CD4-positive, alpha-beta T cell treated with Interleukin-10 for 1 hour (primary cell): ENCODE measurements at regions not wholly inside any gene's neighbourhood (a gene's known extent, or its start where the extent isn't known, plus 50 kb on each side); places are given as distances from the start of the nearest gene placed in this dataset.
"Not testable (repeated sequence)": the region's sequence is repeated elsewhere in the genome, so short reads cannot be mapped to it uniquely, and the experiment has no call there.

Source experiments
- DNase-seq: peaks from one replicate; pipeline ENCODE4 v3.0.0-alpha.2; 2020

DNA sequence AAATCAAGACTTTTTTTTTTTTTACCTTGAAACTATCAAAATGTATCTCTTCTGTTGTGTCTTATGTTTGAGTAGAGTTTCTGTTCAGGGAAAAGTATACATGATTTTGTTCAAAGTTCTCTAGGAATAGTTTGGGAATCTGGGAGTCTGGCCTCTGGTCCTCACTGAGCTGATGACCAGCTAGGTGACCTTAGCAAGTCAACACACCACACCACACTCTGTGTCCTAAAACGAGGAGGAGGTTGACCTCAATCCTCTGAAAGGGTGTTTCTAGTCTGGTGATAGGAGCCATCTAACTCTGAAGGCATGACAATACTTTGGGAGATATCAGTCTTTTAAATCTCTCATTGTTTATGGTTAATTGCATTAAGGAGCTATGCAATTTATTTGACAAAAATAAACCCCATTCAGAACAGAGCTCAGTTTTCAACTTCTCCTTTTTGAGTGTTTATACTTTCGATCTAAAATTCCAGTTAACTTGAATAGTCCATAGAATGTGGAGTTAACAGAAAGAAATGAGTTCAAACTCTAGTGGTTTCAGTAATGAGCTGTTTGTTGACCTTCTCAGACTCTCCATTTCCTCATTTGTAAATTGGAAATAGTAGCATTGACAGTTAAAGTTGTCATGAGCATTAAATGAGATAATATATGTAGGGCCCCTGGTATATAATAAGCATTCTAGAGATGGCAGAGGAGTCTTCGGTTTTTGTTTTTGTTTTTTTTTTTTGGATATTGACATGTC is 112.2 kb upstream of the LRRN1 start:
- DNase-seq: no peak

DNA sequence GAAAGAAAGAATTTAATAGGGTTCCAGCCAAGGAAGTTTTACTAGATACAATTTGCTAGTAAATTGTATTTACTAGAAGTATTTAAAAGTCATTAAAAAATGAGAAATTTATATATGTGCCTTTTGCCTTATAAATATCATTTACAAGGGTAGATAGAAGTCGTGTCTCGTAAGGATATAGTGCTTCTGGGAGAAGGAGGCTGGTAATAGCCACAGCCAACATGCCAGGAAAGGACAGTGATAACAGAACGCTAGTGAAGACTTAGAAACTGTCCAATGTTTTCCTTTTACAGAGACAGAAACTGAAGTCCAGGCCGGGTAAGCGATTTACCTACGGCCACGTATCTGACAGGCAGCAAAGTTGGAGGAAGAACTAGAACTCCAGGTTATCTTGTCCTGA is 113.5 kb upstream of the LRRN1 start:
- DNase-seq: no peak

DNA sequence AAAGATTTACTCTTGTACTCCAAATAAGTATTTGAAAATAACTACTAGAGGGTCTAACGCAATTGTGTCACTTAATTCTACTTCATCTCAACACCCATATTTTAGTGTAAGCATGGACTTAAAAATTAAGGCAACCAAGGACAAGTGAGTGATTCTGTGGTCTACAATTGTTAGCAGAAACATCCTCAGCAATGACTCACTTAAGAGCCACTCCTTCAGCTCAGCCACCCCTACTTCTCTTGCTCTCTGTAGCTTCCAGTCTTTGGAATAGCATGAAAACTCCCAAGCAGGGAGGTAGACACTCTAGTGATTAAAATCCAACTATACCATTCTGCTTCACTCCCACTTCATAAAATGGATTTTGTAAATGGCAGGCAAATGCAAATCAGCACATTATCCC is 116.0 kb upstream of the LRRN1 start:
- no peak for DNase-seq

DNA sequence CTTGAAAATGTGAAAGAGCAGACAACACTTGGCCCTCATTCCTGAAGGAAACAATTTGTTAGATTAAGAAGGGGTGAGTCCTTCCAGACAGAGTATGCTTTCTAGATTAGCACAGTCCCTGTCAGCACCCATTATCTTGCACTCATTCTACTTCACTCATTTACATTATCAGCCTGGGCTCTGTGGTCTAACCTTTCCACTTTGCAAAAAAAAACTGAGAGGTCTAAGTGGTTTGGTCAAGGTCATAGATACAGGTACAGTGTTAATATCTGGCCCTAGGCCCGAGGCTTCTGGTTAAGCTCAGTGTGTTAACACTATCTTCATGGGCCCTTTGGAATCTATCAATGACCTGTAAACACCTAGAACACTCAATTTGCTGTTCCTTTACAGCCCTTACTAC is 123.4 kb upstream of the LRRN1 start:
- DNase-seq: no peak

DNA sequence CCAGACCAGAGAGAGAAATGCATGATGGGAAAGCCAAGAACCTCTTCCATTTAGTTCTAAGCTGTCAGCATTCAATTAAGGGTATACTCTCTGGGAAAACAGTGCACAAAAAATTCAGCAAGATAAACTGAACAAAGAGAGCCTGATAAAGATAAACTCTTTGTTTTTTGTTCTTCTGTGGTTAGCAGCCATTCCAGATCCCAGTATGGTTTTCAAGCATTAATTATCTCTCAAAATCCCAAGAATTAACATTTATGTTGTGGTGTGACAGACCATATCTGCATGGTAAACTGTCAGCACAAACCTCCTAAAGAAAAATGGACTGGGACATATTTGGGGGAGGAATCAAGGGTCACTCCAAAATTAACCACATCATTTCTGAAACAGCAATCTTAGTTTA is 124.0 kb upstream of the LRRN1 start:
- no peak for DNase-seq

DNA sequence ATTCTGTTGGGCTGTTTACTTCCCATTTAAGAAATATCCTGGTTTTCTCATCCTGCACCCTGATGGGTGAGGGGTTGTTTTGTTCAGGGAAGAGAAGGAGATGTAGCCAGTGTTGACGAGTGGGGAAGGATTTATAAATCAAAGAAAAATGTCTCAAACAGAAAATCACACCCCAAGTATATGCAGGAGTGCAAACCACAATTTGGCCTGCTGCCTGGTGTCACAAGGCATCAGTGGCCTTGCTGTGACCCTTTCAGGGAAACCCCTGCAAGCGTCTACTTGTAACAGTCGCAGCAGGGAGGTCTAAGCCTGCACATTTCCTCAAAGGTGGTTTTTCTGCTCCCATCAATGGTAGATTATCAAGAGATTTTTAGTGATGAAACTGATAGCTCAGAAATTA is 132.6 kb upstream of the LRRN1 start:
- no peak for DNase-seq

DNA sequence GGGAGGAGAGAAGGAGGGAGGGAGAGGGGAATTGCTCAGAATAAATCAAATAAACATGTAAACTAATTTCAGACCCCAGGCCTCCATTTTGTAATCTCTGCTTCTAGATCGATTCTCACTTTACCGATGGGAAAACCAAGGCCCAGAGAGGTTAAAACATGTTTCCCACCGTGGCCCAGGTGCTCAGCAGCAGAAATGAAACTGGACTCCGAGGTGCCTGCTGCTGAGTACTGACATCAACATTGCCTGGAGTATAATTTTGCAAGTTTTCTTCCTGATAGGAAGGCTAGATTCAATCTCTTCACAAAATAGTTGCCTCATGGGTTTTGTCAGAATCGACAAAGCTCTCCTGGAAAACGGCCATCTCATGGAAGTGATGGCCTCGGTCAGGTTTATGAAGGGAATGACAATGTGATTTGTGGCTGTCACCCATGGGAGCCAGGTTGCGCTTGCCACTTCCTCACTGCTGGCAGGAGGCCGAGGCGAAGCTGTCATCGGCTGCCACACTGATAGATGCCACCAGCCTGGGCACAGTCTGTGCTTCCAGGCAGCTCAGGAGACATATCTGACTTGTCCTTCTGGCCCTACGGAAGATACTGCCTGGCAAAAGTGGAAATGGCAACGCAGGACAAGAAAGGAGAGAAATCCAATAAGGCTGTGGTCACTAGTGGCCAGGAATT is 133.1 kb upstream of the LRRN1 start:
- DNase-seq: no peak

DNA sequence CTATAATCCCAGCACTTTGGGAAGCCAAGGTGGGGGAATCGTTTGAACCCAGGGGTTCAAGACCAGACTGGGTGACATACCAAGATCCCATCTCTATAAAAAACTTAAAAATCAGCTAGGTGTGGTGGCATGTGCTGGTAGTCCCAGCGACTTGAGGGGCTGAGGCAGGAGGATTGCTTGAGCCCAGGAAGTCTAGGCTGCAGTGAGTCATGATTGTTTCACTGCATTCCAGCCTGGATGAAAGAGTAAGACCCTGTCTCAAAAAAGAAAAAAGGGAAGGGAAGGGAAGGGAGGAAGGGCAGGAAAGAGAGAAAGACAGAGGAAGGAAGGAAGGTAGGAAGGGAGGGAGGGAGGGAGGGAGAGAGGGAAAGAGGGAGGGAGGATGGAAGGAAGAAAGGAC is 133.7 kb upstream of the LRRN1 start:
- no peak for DNase-seq

DNA sequence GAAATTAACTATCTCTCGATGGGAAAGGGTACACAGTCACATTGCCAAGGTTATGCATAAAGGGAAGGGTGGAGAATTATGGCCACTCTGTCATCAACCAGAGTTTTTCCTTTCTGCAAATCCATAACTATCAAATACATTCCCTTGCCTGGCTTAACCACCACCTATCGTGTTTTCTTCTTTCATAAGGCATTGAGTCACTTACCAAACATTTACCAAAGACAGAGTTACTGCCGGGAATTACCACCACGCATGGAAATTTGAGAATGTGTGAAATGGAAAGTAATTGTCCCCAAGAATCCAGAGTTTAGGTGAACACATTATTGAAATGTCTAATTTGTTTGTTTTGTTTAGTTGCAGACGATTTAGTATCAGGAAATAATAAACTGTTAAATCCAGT is 134.3 kb upstream of the LRRN1 start:
- no peak for DNase-seq

DNA sequence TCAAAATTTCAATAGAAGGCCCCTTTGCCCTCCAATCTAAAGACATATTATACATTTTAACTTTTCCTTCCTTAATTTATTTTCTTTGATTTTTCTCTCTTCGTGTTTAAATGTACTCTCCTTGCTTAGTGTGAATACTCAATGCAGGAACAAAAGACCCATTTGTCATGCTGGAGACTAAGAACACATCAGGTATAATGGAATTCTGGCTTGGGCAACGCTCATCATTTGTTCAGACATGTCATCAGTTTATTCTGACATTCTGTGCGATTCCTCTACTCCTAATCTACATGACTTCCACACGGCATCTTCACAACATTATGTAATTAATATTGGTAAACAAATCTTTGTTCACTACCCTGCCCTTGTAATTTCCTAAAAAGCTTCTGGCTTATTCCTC is 136.6 kb upstream of the LRRN1 start:
- no peak for DNase-seq

DNA sequence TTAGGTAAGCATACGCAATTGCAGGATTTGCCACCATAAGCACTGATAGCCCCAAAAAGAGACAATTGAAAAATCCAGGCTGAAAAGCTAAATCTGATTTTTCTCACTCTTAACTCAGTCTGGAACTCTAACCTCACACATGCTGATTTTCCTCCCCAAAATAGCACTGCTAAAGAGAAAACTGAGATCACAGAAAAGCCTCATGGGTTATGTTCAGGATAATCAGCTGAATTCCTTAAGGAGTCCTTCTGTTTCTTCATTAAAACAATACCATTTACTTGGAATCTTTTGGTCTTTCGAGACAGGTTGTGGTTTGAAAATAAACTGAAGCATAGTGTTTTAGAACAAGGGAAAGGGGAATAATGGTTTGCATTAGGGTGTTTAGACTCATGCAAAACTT is 144.3 kb upstream of the LRRN1 start:
- no peak for DNase-seq

DNA sequence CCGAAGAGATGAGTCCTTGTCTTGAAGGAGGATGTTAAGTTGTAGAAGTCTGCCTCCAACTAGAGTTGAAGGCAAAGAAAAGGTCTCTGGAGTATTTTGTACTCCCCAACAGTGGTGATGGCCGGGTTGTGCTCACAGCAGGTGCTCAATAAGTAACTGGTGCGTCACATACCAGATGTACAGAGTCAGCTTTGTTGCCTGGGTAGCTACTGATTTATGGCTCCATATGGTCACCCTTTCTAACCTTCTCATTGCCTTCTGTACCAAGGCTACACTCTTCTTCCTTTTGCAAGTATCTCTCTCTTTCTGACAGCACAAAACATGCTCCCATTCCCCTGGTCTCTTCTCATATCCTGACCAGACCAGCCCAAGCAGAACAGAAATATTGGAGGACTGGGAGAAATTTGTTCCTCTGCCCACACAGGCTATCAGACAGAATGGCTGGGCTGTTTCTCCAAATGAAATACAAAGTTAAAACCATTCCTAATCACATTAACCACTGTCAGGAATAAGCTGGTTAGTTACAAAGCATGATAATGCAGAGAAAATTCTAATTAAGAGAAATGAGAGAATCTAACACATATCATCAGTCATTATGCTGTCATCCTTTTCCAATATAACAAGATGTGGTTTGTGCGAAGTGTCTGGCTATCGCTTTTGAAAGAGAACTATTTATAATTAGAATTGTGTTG is 150.1 kb upstream of the LRRN1 start:
- DNase-seq: no peak

DNA sequence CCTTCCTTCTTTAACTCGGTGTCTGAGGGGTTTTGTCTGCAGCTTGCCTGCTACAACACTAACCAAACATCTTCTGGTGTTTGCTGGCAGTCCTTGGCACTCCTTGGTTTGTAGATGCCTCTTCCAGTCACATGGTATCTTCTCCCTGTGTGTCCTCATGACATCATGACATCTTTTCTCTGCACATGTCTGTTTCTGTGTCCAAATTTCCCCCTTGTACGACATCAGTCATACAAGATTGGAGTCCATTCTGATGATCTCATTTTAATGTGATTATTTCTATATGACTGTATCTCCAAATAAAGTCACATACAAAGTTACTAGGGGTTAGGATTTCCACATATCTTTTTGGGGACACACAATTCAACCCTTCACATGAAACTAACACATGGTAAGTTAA is 152.3 kb upstream of the LRRN1 start:
- no peak for DNase-seq

DNA sequence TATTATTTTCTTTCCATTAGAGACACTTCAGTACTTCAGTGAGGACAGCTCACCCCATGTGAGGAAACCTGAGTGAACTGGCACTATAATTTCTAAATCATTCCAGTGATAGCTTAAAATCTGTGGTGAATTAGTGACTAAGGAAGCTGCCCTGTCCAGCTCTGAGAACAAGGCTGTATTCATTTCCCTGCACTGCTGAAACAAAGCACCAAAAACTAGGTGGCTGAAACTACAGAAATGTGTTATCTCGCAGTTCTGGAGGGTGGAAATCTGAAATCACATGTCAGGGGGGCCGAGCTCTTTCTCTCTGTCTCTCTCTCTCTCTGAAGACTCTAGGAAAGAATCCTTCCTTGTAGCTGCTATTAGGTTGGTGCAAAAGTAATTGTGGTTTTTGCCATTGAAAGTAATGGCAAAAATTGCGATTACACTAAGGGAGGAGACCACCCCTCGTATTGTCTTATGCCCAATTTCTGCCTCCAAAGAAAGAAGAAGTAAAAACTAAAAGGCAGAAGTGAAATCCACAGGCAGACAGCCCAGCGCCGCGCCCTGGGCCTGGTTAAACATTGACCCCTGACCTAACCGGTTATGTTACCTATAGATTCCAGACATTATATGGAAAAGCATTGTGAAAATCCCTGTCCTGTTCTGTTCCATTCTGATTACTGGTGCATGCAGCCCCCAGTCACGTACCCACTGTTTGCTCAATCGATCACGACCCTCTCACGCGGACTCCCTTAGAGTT is 153.0 kb upstream of the LRRN1 start:
- not testable (repeated sequence) for DNase-seq

DNA sequence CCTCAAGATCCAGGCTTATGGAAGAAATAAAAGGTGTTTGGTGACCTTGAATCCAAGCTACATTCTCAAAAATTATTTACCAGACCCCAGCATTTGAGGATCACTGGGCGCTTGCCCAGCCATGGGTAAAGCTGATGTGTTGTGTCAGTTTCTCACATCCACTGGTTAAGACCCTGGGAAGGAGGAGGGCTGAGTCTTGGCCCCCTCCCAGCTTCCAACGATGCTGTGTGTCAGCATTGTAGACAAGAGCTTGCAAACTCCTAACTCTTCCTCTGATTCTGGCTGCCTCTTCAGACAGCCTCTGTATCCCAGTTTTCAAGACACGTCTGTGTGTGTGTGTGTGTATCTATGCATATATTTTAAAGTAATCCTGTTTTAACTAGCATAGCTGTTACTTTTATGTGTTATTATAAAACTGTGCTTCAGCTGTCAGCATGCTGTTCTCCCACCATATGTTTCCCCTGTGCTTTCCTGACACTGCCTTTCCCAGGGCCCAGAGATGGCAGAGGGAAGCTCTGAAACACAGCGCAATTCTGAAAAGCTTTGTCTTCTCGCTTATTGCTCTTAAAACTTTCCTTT is 157.3 kb upstream of the LRRN1 start:
- DNase-seq: no peak

DNA sequence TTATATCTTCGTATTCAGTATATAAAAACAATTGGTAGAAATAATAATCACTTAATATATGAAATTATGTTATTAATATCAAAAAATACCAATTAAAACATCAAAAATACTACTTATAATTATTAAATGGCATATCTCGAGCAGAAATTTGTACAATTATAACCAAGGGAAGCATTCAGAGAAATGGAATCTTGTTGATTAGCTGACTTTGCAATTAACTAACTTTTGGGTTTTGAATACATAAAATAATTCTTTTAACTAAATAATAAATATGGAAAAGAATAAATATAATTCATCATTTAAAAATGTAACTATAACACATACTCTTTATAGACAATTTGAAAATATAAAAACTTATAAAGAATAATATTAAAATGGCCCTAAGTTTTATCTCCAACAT is 160.2 kb upstream of the LRRN1 start:
- DNase-seq: no peak

DNA sequence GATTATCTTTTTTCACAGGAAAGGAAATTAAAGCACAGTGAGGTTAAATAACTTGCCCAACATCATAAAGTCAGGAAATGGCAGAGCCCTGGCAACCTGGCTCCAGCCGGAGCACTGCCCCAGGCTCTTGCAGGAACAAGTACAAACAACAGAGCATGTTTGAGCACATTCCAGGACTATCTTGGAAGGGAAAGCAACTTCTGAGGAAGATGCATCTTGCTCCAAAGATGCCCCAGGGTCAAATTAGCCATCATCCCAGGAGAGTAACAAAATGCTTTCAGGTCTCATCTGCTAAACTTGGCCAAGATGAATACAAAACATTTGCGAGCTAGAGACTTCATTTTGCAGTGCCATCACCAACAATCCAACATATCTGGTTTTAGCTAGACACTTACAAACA is 162.4 kb upstream of the LRRN1 start:
- DNase-seq: no peak

DNA sequence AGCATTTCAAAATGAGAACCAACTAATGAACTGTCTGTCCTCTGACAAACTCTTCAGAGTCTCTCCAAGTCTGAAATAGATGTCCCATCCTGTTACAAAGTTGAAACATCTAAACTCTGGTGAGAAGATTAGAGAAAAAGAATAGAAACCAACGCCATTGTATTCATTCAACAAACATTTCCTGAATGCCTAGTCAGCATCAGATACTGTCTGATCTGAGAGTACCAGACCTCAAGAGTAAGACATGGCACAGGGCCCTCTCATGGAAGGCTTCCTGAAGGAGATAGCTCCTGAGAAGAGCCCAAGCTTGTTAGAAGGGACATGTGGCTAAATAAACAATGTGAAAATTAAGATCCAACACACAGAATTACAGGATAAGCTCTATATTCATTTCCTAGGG is 164.1 kb upstream of the LRRN1 start:
- no peak for DNase-seq

DNA sequence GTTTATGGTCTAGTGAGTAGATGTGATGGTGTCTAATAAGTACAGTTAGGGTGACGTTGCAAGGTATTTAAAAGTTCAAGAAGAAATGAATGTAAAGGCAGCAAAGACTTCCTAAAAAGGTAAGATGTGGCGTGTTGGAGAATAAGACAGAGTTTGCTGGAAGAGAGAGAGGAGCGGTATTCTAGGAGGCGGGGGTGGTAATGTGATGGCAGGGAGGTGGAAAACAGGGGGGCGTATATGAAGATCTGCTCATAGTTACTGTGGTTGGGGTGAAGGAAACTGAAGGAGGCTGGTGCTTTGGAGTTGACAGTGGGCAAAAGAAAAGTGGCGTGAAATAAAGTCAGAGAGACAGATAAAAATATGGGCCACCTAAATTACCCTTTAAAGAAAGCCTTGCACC is 164.9 kb upstream of the LRRN1 start:
- no peak for DNase-seq

DNA sequence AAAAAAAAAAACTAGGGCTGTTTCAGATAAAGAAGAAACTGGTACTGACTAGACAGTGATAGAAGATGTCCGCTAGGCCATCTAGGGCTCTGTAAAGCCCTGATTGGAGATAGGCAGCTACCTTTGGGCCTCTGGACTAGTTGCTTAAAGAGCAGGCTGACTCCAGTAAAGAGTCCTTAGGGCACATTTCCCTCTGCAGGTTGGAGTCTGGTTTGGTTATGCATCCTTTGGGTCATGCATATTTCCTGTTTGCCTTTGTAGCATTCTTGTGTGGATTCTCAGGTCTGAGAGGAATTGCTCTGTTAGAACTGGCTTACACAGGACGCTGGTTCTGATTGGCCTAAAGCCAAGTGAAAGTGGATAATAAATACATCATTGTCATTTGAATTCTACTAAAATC is 165.5 kb upstream of the LRRN1 start:
- no peak for DNase-seq

DNA sequence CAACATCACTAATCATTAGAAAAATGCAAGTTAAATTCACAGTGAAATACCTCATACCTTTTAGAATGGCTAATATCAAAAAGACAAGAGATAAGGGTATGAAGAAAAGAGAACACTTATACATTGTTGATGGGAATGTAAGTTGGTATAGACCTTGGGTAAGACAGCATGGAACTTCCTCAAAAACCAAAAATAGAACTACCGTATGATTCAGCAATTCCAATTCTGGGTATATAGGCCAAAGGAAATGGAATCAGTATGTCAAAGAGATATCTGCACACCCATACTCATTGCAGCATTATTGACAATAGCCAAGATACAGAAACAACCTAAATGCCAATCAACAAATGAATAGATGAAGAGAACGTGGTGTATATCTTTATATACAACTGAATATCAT is 166.8 kb upstream of the LRRN1 start:
- no peak for DNase-seq

DNA sequence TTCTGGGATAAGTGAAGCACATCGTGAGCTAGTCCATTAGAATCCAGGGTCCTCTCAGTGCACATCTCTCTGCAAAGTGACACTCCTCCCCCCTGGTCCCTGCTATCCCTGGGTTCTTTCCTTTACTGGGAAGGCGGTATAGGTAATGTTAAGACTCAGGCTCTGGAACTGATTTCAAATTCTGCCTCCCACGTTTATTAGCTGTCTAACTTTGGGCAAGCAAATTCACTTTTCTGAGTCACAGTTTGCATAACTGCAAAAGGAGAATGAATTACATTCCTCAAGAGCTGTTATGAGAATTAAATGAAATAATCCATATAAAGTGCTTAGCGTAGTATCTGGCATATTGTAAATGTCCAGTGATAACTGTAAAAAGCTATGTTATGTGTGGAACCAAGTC is 168.1 kb upstream of the LRRN1 start:
- no peak for DNase-seq

DNA sequence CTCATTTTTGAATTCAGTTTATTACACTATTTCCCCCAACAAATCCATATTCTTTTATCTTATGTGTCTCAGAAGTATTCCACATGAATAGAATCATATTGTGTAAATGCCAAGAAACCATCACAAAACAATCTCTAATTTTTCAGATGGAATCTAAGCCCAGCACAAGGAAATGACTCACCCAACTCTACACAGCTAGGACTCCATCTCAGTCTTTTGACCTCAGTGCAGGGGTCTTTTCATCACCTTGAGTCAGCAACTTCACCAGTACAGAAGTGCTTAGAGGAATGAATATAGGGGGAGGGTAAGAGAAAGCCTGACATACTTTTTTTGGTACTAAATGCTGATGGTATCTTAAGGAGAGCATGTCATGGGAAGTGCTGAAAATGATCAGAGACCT is 169.3 kb upstream of the LRRN1 start:
- no peak for DNase-seq
